SK-N-SH (cell line): ENCODE measurements at regions not wholly inside any gene's neighbourhood (a gene's known extent, or its start where the extent isn't known, plus 50 kb on each side); places are given as distances from the start of the nearest gene placed in this dataset.

ENCODE experiments used
- CTCF ChIA-PET: fragments of 300-600, 350-600 bp; formaldehyde crosslinking; extraction: SDS; loops from one replicate; lab custom pipeline; 2021; lab: Yijun Ruan, JAX
- POLR2A ChIA-PET: fragments of 350-600 bp; sonication (Branson Sonifier 250); formaldehyde crosslinking; extraction: SDS; loops from one replicate; lab custom pipeline; 2020; ENCODE audit warnings: antibody characterized with exemption, inconsistent platforms; lab: Yijun Ruan, JAX
- DNase-seq: peaks from one replicate; pipeline ENCODE4 v3.0.0; 2012
- H2AFZ ChIP-seq: fragments of 200-600 bp; sonication (generic); 2 replicates; pipeline ENCODE4 v1.8.1; 2016; ENCODE audit warnings: antibody characterized with exemption, mild to moderate bottlenecking, low read depth
- H3F3A ChIP-seq: fragments of 200-600 bp; sonication (generic); replicated peaks from 2 replicates; pipeline ENCODE3; 2016; ENCODE audit warnings: antibody characterized with exemption, mild to moderate bottlenecking; ENCODE audit not compliant: insufficient read depth
- H3K27ac ChIP-seq, 2 experiments: fragments of 200-500 bp in 1 of 2; fragments of 200-600 bp in 1 of 2; sonication (Bioruptor generic) in 1 of 2; sonication (generic), shearing (Covaris generic) in 1 of 2; 2 replicates each; pipeline versions ENCODE4 v1.5.1 to v1.6.1; 2014 to 2016; ENCODE audit warnings: low read depth in 2 of 2, inconsistent platforms in 1 of 2, low read length in 1 of 2, mild to moderate bottlenecking in 1 of 2, mixed read lengths in 1 of 2
- H3K27me3 ChIP-seq: fragments of 200-600 bp; sonication (generic), shearing (Covaris generic); 2 replicates; pipeline ENCODE4 v1.6.1; 2016; ENCODE audit warnings: mixed run types; ENCODE audit not compliant: insufficient read depth
- H3K36me3 ChIP-seq, 2 experiments: fragments of 200-500 bp in 1 of 2; fragments of 200-600 bp in 1 of 2; sonication (Bioruptor generic) in 1 of 2; sonication (generic) in 1 of 2; replicated peaks in 1 of 2; 2 replicates each; pipeline versions ENCODE3 to v1.5.1; 2014 to 2016; ENCODE audit warnings: low read length in 1 of 2, mild to moderate bottlenecking in 1 of 2; ENCODE audit not compliant: insufficient read depth in 2 of 2, control insufficient read depth in 1 of 2
- H3K4me1 ChIP-seq, 2 experiments: fragments of 200-500 bp in 1 of 2; fragments of 200-600 bp in 1 of 2; sonication (Bioruptor generic) in 1 of 2; sonication (generic), shearing (Covaris generic) in 1 of 2; 2 replicates each; pipeline versions ENCODE4 v1.5.1 to v1.6.1; 2014 to 2016; ENCODE audit warnings: low read depth in 1 of 2, low read length in 1 of 2, mixed run types in 1 of 2; ENCODE audit not compliant: insufficient read depth in 2 of 2, control insufficient read depth in 1 of 2
- H3K4me2 ChIP-seq: fragments of 200-600 bp; sonication (generic), shearing (Covaris generic); 2 replicates; pipeline ENCODE4 v1.6.1; 2017; ENCODE audit warnings: mixed run types
- H3K4me3 ChIP-seq, 2 experiments: fragments of 200-500 bp in 1 of 2; fragments of 200-600 bp in 1 of 2; sonication (Bioruptor generic) in 1 of 2; sonication (generic), shearing (Covaris generic) in 1 of 2; 2 replicates each; pipeline versions ENCODE4 v1.5.1 to v1.8.1; 2014 to 2016; ENCODE audit warnings: low read depth in 2 of 2, inconsistent platforms in 1 of 2, low read length in 1 of 2, mild to moderate bottlenecking in 1 of 2, mixed read lengths in 1 of 2, moderate library complexity in 1 of 2
- H3K79me2 ChIP-seq: fragments of 200-600 bp; sonication (generic); 2 replicates; pipeline ENCODE4 v1.8.1; 2017; ENCODE audit warnings: mild to moderate bottlenecking; ENCODE audit not compliant: insufficient read depth
- H3K9ac ChIP-seq: fragments of 200-600 bp; sonication (generic); 2 replicates; pipeline ENCODE4 v1.6.1; 2017; ENCODE audit warnings: mixed run types
- H3K9me2 ChIP-seq: fragments of 200-600 bp; sonication (generic); 2 replicates; pipeline ENCODE4 v1.6.1; 2017; ENCODE audit warnings: mixed run types
- H3K9me3 ChIP-seq: fragments of 200-600 bp; sonication (generic); 2 replicates; pipeline ENCODE4 v1.6.1; 2017; ENCODE audit warnings: mixed run types, mild to moderate bottlenecking, moderate library complexity
- H4K20me1 ChIP-seq: fragments of 200-600 bp; sonication (generic); 2 replicates; pipeline ENCODE4 v1.6.1; 2017; ENCODE audit warnings: mild to moderate bottlenecking, mixed run types; ENCODE audit not compliant: insufficient read depth
- GATA2 ChIP-seq: sonication (generic); formaldehyde crosslinking; IDR thresholded peaks from 2 replicates; pipeline ENCODE4 v1.5.0; 2020; ENCODE audit warnings: mild to moderate bottlenecking, missing genetic modification reagents
- MXI1 ChIP-seq: IDR thresholded peaks from 2 replicates; pipeline ENCODE4 v1.6.1; 2012; ENCODE audit warnings: mild to moderate bottlenecking, low read depth, low read length, improper control_type of control experiment
- NFIC ChIP-seq: IDR thresholded peaks from 2 replicates; pipeline ENCODE4 v1.4.0; 2012; ENCODE audit warnings: borderline replicate concordance
- RCOR1 ChIP-seq: fragments of 150-350 bp; IDR thresholded peaks from 2 replicates; pipeline ENCODE4 v1.6.1; 2017; ENCODE audit warnings: antibody characterized with exemption, low read length
- RXRA ChIP-seq: IDR thresholded peaks from 2 replicates; pipeline ENCODE4 v1.4.0; 2012; ENCODE audit warnings: low read depth, mild to moderate bottlenecking, borderline replicate concordance
- TAF1 ChIP-seq: IDR thresholded peaks from 2 replicates; pipeline ENCODE4 v1.6.1; 2012; ENCODE audit warnings: low read depth, mild to moderate bottlenecking, low read length, moderate library complexity, borderline replicate concordance
- WGBS: methylation state at CpG from one replicate; pipeline ENCODE4 v1.1.6; 2017; ENCODE audit warnings: low lambda C conversion rate; 5-methylcytosine and 5-hydroxymethylcytosine counted together
- TF ChIP-seq, protein P1 (sequence below): IDR thresholded peaks from 2 replicates; pipeline ENCODE4 v1.4.0; 2012; ENCODE audit warnings: low read depth, borderline replicate concordance
- TF ChIP-seq, protein P2 (sequence below): fragments of 200-600 bp; sonication (generic); IDR thresholded peaks from 2 replicates; pipeline ENCODE4 v1.6.1; 2017; ENCODE audit warnings: antibody characterized with exemption, mild to moderate bottlenecking, moderate library complexity
- TF ChIP-seq, protein P3 (sequence below): IDR thresholded peaks from 2 replicates; pipeline ENCODE4 v1.6.1; 2012; ENCODE audit warnings: mild to moderate bottlenecking, low read depth, low read length, moderate library complexity
- TF ChIP-seq, protein P4 (sequence below): IDR thresholded peaks from 2 replicates; pipeline ENCODE4 v1.4.0; 2012; ENCODE audit warnings: low read depth, borderline replicate concordance
- TF ChIP-seq, protein P5 (sequence below): IDR thresholded peaks from 2 replicates; pipeline ENCODE4; 2012

DNA sequence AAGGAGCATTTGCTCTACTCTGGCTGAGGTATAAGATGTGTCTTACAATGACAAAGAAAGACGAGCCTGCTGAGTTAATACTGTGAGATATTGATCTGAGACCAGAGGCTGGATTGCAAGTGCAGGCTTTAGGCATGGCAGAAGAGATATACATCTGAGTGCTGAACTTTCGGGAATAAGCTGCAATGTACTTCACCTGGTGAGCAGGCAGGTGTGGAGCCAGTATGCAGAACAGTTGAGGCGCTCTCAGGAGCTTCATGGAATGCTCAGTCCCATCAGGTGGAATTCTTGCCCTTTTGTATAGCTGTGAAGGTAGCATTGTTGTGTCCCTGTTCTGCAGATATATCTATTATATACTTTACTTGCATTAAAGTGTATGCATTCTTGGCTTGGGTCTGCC is 179.3 kb upstream of the RIMS1 start:
- no peaks in the 10 kb centered on the region for H3K4me1 ChIP-seq
- H3K9me3 ChIP-seq: no peaks in the 10 kb centered on the region
- H3K4me3 ChIP-seq: no peak overlapping the region
- no peaks in the 10 kb centered on the region for H3K36me3 ChIP-seq
- no peaks in the 10 kb centered on the region for H3K79me2 ChIP-seq
- H3F3A ChIP-seq: no peaks in the 10 kb centered on the region
- H3K9me2 ChIP-seq: no peaks in the 10 kb centered on the region
- POLR2A ChIA-PET: no interaction called here
- no peaks in the 10 kb centered on the region for H3K27me3 ChIP-seq
- TF ChIP-seq, protein P1, sequence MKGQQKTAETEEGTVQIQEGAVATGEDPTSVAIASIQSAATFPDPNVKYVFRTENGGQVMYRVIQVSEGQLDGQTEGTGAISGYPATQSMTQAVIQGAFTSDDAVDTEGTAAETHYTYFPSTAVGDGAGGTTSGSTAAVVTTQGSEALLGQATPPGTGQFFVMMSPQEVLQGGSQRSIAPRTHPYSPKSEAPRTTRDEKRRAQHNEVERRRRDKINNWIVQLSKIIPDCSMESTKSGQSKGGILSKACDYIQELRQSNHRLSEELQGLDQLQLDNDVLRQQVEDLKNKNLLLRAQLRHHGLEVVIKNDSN: no peak
- TF ChIP-seq NFIC (no peak), TAF1 (no peak), MXI1 (no peak), RXRA (no peak), GATA2 (CRISPR knock-in tag) (no peak), RCOR1 (no peak)
- TF ChIP-seq, protein P2, sequence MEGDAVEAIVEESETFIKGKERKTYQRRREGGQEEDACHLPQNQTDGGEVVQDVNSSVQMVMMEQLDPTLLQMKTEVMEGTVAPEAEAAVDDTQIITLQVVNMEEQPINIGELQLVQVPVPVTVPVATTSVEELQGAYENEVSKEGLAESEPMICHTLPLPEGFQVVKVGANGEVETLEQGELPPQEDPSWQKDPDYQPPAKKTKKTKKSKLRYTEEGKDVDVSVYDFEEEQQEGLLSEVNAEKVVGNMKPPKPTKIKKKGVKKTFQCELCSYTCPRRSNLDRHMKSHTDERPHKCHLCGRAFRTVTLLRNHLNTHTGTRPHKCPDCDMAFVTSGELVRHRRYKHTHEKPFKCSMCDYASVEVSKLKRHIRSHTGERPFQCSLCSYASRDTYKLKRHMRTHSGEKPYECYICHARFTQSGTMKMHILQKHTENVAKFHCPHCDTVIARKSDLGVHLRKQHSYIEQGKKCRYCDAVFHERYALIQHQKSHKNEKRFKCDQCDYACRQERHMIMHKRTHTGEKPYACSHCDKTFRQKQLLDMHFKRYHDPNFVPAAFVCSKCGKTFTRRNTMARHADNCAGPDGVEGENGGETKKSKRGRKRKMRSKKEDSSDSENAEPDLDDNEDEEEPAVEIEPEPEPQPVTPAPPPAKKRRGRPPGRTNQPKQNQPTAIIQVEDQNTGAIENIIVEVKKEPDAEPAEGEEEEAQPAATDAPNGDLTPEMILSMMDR: no peak
- TF ChIP-seq, protein P3, sequence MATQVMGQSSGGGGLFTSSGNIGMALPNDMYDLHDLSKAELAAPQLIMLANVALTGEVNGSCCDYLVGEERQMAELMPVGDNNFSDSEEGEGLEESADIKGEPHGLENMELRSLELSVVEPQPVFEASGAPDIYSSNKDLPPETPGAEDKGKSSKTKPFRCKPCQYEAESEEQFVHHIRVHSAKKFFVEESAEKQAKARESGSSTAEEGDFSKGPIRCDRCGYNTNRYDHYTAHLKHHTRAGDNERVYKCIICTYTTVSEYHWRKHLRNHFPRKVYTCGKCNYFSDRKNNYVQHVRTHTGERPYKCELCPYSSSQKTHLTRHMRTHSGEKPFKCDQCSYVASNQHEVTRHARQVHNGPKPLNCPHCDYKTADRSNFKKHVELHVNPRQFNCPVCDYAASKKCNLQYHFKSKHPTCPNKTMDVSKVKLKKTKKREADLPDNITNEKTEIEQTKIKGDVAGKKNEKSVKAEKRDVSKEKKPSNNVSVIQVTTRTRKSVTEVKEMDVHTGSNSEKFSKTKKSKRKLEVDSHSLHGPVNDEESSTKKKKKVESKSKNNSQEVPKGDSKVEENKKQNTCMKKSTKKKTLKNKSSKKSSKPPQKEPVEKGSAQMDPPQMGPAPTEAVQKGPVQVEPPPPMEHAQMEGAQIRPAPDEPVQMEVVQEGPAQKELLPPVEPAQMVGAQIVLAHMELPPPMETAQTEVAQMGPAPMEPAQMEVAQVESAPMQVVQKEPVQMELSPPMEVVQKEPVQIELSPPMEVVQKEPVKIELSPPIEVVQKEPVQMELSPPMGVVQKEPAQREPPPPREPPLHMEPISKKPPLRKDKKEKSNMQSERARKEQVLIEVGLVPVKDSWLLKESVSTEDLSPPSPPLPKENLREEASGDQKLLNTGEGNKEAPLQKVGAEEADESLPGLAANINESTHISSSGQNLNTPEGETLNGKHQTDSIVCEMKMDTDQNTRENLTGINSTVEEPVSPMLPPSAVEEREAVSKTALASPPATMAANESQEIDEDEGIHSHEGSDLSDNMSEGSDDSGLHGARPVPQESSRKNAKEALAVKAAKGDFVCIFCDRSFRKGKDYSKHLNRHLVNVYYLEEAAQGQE: no peak
- TF ChIP-seq, protein P4, sequence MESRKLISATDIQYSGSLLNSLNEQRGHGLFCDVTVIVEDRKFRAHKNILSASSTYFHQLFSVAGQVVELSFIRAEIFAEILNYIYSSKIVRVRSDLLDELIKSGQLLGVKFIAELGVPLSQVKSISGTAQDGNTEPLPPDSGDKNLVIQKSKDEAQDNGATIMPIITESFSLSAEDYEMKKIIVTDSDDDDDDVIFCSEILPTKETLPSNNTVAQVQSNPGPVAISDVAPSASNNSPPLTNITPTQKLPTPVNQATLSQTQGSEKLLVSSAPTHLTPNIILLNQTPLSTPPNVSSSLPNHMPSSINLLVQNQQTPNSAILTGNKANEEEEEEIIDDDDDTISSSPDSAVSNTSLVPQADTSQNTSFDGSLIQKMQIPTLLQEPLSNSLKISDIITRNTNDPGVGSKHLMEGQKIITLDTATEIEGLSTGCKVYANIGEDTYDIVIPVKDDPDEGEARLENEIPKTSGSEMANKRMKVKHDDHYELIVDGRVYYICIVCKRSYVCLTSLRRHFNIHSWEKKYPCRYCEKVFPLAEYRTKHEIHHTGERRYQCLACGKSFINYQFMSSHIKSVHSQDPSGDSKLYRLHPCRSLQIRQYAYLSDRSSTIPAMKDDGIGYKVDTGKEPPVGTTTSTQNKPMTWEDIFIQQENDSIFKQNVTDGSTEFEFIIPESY: no peak
- TF ChIP-seq, protein P5, sequence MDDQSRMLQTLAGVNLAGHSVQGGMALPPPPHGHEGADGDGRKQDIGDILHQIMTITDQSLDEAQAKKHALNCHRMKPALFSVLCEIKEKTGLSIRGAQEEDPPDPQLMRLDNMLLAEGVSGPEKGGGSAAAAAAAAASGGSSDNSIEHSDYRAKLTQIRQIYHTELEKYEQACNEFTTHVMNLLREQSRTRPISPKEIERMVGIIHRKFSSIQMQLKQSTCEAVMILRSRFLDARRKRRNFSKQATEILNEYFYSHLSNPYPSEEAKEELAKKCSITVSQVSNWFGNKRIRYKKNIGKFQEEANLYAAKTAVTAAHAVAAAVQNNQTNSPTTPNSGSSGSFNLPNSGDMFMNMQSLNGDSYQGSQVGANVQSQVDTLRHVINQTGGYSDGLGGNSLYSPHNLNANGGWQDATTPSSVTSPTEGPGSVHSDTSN: no peak
- H2AFZ ChIP-seq: no peak overlapping the region
- no peak for DNase-seq
- CTCF ChIA-PET: no interaction called here
- H3K9ac ChIP-seq: no peak overlapping the region
- no peak overlapping the region for H3K4me2 ChIP-seq
- H4K20me1 ChIP-seq: no peaks in the 10 kb centered on the region
- H3K27ac ChIP-seq: no peak overlapping the region
- 11% methylated on average over 2 of the region's 3 CpGs for WGBS
